WTC11 (cell line): ENCODE measurements at regions not wholly inside any gene's neighbourhood (a gene's known extent, or its start where the extent isn't known, plus 50 kb on each side); places are given as distances from the start of the nearest gene placed in this dataset.

Experiments used
- ATF3 ChIP-seq: sonication (generic); formaldehyde crosslinking; conservative IDR thresholded peaks from 2 replicates; pipeline ENCODE4 v1.8.1; 2022; ENCODE audit warnings: mild to moderate bottlenecking, missing genetic modification reagents
- CREB1 ChIP-seq: sonication (generic); formaldehyde crosslinking; IDR thresholded peaks from 2 replicates; pipeline ENCODE4 v1.8.0; 2023; ENCODE audit warnings: mild to moderate bottlenecking, missing genetic modification reagents
- E2F1 ChIP-seq: sonication (generic); formaldehyde crosslinking; IDR thresholded peaks from 2 replicates; pipeline ENCODE4 v1.8.0; 2022; ENCODE audit warnings: mild to moderate bottlenecking, missing genetic modification reagents
- E2F5 ChIP-seq: sonication (generic); formaldehyde crosslinking; IDR thresholded peaks from 2 replicates; pipeline ENCODE4 v1.8.1; 2022; ENCODE audit warnings: mild to moderate bottlenecking, moderate library complexity, missing genetic modification reagents
- ELF4 ChIP-seq: sonication (generic); formaldehyde crosslinking; IDR thresholded peaks from 2 replicates; pipeline ENCODE4 v1.8.1; 2022; ENCODE audit warnings: low read depth, mild to moderate bottlenecking, moderate library complexity, missing genetic modification reagents
- ETV6 ChIP-seq: sonication (generic); formaldehyde crosslinking; IDR thresholded peaks from 2 replicates; pipeline ENCODE4 v1.8.1; 2022; ENCODE audit warnings: mild to moderate bottlenecking, missing genetic modification reagents
- OVOL2 ChIP-seq: fragments of 250-450 bp; sonication (Bioruptor Pico); IDR thresholded peaks from 2 replicates; pipeline ENCODE4 v1.9.0; 2021; ENCODE audit warnings: mild to moderate bottlenecking, borderline replicate concordance
- PRRX2 ChIP-seq: fragments of 250-450 bp; sonication (Bioruptor Pico); IDR thresholded peaks from 2 replicates; pipeline ENCODE4 v1.8.0; 2021; ENCODE audit warnings: mild to moderate bottlenecking
- TF ChIP-seq, protein P1 (sequence below): fragments of 200-600 bp; IDR thresholded peaks from 2 replicates; pipeline ENCODE4 v1.8.0; 2022; ENCODE audit warnings: antibody characterized with exemption
- TF ChIP-seq, protein P2 (sequence below): sonication (generic); formaldehyde crosslinking; IDR thresholded peaks from 2 replicates; pipeline ENCODE4 v1.8.1; 2022; ENCODE audit warnings: low read depth, mild to moderate bottlenecking, moderate library complexity, missing genetic modification reagents, borderline replicate concordance

GRCh38 chr14:105760691-105761344 lies 234.4 kb downstream of the TMEM121 start:
- no peak for TF ChIP-seq ATF3
- TF ChIP-seq ELF4: no peak
- no peak for TF ChIP-seq E2F5 (CRISPR knock-in tag)
- TF ChIP-seq ETV6 (CRISPR knock-in tag): no peak
- TF ChIP-seq, protein P1, sequence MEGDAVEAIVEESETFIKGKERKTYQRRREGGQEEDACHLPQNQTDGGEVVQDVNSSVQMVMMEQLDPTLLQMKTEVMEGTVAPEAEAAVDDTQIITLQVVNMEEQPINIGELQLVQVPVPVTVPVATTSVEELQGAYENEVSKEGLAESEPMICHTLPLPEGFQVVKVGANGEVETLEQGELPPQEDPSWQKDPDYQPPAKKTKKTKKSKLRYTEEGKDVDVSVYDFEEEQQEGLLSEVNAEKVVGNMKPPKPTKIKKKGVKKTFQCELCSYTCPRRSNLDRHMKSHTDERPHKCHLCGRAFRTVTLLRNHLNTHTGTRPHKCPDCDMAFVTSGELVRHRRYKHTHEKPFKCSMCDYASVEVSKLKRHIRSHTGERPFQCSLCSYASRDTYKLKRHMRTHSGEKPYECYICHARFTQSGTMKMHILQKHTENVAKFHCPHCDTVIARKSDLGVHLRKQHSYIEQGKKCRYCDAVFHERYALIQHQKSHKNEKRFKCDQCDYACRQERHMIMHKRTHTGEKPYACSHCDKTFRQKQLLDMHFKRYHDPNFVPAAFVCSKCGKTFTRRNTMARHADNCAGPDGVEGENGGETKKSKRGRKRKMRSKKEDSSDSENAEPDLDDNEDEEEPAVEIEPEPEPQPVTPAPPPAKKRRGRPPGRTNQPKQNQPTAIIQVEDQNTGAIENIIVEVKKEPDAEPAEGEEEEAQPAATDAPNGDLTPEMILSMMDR: no peak
- TF ChIP-seq PRRX2: no peak
- TF ChIP-seq E2F1 (CRISPR knock-in tag): no peak
- TF ChIP-seq, protein P2, sequence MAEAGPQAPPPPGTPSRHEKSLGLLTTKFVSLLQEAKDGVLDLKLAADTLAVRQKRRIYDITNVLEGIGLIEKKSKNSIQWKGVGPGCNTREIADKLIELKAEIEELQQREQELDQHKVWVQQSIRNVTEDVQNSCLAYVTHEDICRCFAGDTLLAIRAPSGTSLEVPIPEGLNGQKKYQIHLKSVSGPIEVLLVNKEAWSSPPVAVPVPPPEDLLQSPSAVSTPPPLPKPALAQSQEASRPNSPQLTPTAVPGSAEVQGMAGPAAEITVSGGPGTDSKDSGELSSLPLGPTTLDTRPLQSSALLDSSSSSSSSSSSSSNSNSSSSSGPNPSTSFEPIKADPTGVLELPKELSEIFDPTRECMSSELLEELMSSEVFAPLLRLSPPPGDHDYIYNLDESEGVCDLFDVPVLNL: no peak
- TF ChIP-seq OVOL2 (CRISPR knock-in tag): no peak
- TF ChIP-seq CREB1 (CRISPR knock-in tag): no peak
